NCI-H187 (cell line): ENCODE measurements at regions not wholly inside any gene's neighbourhood (a gene's known extent, or its start where the extent isn't known, plus 50 kb on each side); places are given as distances from the start of the nearest gene placed in this dataset.
"Not testable (repeated sequence)": the region's sequence is repeated elsewhere in the genome, so short reads cannot be mapped to it uniquely, and the experiment has no call there.

Source experiments
- DNase-seq, 2 experiments: peaks; one replicate each; lab custom pipeline; 2025; lab: John Stamatoyannopoulos, UW

DNA sequence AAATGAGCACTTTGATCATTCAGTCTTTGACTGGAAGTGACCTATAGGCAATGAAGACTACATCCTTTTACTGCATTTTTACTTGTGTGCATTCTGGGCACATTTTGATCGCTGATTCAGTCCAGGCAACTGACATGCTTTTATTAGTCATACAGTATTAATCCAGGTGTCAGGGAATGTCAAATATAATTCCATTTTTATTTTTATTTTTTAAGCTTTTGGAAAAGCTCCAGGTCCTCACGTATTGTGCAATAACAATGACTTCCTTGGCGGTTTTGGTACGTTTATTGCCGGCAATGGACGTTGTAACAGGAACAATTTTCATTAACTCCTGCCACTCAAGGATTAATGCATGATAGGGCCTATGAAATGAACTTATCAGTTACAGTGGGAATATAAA lies 302.6 kb upstream of the PTBP2 start:
- no peak for DNase-seq

- no peak for DNase-seq
Measured at GRCh38 chr1:96424877-96425276, 296.7 kb upstream of the PTBP2 start.

- DNase-seq: no peak
Measured at GRCh38 chr1:96425382-96426129, 296.0 kb upstream of the PTBP2 start.

- DNase-seq: no peak
Measured at GRCh38 chr1:96427616-96428015, 294.0 kb upstream of the PTBP2 start.

GRCh38 chr1:96445302-96445701 lies 276.3 kb upstream of the PTBP2 start:
- DNase-seq: no peak

- no peak for DNase-seq
Measured at GRCh38 chr1:96464066-96464465, 257.5 kb upstream of the PTBP2 start.

DNA sequence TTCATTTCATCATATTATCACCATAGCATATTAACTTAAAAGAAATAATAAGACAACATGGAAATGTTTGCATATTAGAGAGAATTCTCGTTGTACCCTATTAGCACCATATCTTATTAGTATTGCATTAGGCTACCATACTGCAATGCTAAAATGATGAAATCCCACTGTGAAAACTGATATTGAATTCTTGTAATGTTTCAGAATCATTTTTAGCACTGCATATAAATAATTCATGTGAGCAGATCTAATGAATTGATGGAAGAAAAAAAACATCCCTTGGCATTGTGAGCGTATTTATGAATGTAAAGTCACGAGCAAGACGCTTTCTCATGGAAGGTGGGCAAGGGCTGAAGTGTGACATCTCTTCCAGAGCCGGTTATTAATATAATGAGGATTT lies 257.1 kb upstream of the PTBP2 start:
- DNase-seq: no peak

- no peak for DNase-seq
Measured at GRCh38 chr1:96464991-96465390, 256.6 kb upstream of the PTBP2 start.

DNA sequence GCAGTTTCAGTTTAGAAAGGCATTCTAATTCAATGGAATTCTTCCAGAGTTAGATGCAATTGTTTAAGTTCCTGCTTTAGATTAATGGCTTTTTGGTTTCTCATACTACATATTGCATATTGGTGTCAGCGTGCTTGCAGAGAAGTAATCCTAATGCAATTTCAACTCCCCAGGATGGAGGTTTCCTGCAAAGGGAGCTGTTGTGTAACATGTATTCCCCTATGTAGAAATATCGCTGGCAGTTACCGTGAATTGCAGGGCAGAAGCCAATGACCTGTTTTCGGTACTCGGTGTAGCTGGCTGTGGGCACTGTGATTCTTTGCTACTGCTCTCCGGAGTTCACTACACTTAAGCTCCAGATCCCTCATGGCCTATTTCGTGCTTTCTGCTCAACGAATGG lies 256.1 kb upstream of the PTBP2 start:
- no peak for DNase-seq

- DNase-seq: no peak
Measured at GRCh38 chr1:96466842-96467241, 254.7 kb upstream of the PTBP2 start.

GRCh38 chr1:96469726-96470125 lies 251.9 kb upstream of the PTBP2 start:
- not testable (repeated sequence) for DNase-seq

DNA sequence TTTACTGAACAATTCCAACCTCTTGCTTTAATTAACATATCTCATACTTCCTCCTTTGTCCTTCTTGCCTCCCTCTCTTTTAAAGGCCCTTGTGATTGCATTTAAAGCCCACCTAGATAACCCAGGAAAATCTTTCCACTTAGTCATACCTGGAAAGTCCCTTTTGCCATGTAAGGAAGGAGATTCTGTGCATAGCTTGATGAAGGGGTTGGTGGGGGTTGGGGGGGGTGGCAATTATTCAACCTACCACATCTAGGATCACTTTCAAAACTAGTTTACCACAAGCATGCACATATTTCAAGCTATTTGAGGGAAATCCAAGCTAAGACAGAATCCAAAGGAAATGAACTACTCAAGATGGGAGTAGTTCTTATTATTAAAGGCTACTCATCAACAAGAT lies 249.1 kb upstream of the PTBP2 start:
- no peak for DNase-seq

DNA sequence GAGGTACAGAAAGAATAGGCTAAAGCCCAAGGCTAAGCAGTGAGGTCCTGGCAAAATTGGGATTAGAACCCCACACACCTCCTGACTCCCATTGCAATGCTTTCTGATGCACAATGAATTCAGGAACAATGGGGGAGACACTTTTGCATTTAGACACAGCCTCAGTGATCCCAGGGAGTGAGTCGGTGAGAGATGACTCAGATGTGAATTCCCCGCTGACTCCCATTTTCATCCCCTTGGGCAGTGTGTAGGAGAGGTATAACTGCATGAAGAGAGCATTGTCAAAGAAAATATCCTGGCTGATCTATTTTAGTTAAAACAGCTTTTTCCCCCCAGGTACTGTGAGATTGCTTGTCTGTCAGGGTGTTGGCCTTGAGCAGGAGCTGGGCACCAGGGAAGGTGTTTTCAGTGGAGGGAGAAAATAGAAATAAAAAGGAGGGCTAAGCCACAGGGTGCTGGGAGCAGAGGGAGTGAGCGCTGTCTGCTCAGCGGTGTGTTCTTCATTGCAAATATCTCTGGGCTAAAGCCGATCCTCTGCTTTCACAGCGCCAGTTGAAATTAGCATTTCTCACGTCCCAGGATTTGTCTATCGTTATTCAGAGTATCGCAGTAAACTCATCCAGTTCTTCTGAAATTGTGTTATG lies 247.7 kb upstream of the PTBP2 start:
- DNase-seq: no peak

DNA sequence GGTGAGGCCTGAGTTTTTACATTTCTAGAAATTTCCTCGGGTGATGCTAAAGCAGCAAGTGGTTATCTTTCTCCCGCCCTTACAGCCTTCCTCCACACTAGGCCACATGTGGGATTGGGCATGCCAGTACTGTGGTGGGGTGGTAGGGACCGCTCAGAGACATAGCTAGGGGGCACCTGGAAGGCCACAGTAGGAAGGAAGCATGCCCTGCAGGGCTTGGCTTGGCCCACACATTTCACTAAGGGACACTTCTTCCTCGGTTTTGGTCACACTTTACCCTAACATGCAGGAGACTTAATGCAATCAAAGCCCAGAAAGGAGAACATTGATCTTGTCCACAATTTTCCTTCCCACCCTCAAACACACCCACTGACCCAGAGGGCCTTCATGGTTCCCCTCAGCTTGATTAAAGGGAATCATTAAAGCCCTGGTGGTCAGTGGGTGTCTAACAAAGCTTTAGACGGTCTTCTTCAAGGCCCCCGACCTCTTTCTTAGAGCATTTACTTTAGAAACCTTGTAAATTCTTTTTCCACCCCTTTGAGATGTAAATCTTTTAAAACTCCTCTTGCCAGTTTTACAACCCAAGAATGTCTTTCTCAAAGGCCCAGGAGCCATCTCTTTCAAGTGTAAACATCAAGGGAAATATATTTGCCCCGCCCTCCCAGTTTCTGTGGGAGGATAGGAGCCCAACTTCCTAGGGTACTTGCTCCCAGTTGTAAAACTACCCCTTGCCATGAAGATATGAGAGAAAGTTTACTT lies 246.4 kb upstream of the PTBP2 start:
- no peak for DNase-seq

- DNase-seq: no peak
Measured at GRCh38 chr1:96475903-96476302, 245.7 kb upstream of the PTBP2 start.

GRCh38 chr1:96478228-96478627 lies 243.4 kb upstream of the PTBP2 start:
- peak in 1 of 2 experiments; percentile 22 for DNase-seq

DNA sequence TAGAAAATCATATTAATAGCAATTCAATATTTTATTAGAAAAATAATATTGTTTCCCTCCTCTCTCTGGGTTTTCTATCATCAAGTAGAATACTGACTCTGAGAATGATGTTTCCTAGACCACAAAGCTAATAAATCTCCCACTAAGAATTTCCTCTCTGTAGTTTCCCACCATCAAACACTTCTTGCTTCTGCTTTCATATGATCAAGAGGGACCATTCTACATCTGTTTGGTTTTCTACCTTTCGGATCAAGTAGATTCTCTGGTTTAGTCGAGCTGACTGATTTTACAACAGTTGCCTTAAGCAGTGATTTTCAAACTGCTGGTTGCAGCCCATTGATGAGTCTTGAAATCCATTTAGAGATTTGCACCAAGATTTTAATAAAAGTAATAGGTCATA lies 240.2 kb upstream of the PTBP2 start:
- DNase-seq: no peak

- no peak for DNase-seq
Measured at GRCh38 chr1:96482616-96483015, 239.0 kb upstream of the PTBP2 start.

DNA sequence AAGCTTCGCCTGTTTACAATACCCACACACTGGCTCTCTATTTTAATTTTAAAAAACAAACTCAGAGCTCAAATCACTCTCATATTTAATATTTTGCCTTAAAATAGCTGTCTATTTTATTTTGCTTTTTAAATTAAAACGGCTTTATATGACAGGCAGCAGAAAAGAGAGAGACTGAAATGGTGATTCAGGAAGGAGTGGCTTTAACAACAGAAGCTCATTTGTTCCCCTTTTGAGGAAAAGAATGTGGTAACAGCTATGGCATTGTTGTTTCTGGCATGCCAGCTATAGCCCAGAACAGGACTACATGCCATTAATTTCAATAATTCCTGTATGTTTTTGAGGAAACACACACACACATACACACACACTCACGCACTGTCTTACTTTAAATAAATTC lies 234.2 kb upstream of the PTBP2 start:
- DNase-seq: no peak

DNA sequence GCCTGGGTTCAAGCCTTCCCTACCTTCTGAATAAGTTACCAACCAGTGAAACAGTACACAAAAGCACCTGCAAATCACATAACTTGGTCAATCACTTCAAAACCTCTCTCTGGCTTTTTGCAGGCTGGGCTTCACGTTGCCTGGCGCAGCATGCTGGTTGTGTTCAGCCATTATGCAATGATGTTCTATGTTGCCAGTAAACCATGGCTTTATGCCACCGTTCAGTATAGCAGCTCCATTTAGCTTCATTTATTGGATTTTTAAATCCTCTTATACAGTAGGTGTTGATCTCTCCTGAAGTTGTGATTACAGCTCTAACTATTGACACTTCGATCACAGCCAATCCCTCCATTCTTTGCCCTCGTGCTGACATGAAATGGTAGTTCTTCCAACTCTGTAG lies 233.6 kb upstream of the PTBP2 start:
- DNase-seq: no peak

DNA sequence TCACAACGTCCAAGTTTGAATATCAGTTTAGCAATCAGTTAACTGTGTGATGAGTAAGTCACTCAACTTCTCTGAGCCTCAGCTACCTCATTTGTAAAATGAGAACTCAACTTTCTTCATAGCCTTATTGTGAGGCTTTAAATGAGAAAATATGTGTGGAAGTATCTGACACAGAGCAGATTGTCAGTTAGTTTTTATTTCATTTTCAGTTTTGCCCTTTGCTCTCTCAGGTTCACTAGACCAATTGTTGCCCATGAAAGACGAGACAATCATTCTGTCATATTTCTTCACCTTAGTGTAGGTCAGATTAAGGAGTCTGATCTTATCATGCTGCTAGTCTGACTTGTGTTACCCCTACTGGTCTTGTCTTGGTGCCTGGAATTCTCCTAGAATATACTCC lies 232.8 kb upstream of the PTBP2 start:
- DNase-seq: no peak

DNA sequence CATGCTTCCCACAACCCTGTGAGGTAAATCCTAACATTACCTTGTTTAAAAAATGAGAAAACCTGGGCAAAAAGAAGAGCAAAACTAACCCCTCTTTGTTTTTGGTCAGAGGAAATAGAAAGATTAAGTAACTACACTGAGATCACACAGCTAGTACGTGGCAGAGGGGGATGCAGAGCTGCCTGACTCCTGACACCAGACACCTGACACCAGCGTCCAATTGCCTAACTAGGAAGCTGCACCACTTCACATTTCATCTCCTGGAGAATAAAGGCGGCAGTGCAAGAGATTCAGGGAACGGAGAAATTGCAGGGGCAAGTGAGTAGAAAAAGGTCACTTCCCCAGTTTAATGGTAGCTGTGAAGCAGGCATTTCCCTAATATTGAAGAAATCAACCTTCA lies 229.3 kb upstream of the PTBP2 start:
- peak in 1 of 2 experiments; percentile 17 for DNase-seq

- DNase-seq: no peak
Measured at GRCh38 chr1:96498744-96499340, 222.7 kb upstream of the PTBP2 start.
